SU-DHL-6 (cell line): ENCODE measurements at regions not wholly inside any gene's neighbourhood (a gene's known extent, or its start where the extent isn't known, plus 50 kb on each side); places are given as distances from the start of the nearest gene placed in this dataset.

ENCODE experiments used
- CTCF ChIP-seq: fragments of 200-600 bp; sonication (generic); IDR thresholded peaks from one replicate; pipeline ENCODE4 v1.5.1; 2017; ENCODE audit warnings: antibody characterized with exemption, mild to moderate bottlenecking, low read length, moderate library complexity; ENCODE audit not compliant: insufficient read depth, poor library complexity, severe bottlenecking
- EZH2phosphoT487 ChIP-seq: fragments of 200-600 bp; sonication (generic), shearing (Covaris generic); conservative IDR thresholded peaks from 2 replicates; pipeline ENCODE4 v1.6.1; 2018; ENCODE audit warnings: mild to moderate bottlenecking, antibody characterized with exemption, low read length, moderate library complexity, mixed read lengths

DNA sequence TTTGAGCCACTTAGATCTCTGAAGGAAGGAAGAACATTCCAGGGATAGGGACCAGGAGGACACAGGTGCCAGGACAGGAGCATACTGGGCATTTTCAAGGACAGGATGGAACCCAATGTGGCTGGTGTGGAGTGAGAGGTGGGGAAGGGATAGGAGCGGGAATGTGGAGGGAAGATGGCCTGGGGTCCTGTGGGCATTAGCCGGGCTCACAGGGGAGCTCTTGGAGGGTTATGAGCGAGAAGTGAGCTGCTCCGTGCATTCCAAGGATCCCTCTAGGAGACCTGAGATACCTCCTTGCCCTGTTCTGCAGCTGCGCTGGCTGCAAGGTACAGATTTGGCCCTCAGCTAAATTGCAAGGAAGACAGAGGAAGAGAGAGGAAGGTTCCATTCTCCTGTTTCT, 87.5 kb downstream of the IER5 start:
- TF ChIP-seq EZH2phosphoT487 (no peak), CTCF (no peak)
